ENCODE measurements at regions not wholly inside any gene's neighbourhood (a gene's known extent, or its start where the extent isn't known, plus 50 kb on each side); places are given as distances from the start of the nearest gene placed in this dataset.

- H3K4me3 Mint-ChIP-seq: no peak overlapping the region
- H3K27me3 Mint-ChIP-seq (ENCODE audit: low read depth): peaks cover 14% of the 10 kb centered on the region
- no peaks in the 10 kb centered on the region for H3K4me1 Mint-ChIP-seq
- H3K36me3 Mint-ChIP-seq (ENCODE audit: low read depth): no peaks in the 10 kb centered on the region
- no peak for TF ChIP-seq CTCF (conservative IDR thresholded peaks at IDR 0.05)
- DNase-seq (ENCODE audit: low read depth, low spot score): no peak
- no peaks in the 10 kb centered on the region for H3K9me3 Mint-ChIP-seq
- no peak overlapping the region for H3K27ac Mint-ChIP-seq (ENCODE audit: unreplicated experiment)
Measured at GRCh38 chr22:48265000-48265625, 1502.7 kb downstream of the TBC1D22A start.

DNA sequence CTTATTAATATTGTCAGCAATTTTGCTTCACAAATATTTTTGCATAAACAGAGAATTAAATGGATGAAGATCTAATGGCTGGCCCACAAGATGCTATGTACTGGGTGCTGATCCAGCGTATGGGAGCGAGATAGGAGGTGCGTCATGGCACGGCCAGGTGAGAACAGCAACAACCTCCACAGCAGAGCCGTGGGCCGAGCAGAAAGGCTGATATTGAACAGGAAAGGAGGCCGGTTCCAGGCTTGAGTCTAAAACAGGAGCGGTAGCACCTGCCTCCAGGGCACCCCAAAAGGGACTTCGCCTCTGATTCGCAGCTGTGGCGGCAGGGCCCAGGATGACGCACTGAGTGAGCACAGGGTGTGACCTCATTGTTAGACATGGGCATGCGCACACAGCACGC is 1502.1 kb downstream of the TBC1D22A start:
- H3K36me3 Mint-ChIP-seq (ENCODE audit: low read depth): no peaks in the 10 kb centered on the region
- no peaks in the 10 kb centered on the region for H3K4me1 Mint-ChIP-seq
- no peak overlapping the region for H3K4me3 Mint-ChIP-seq
- no peak for DNase-seq (ENCODE audit: low read depth, low spot score)
- H3K27me3 Mint-ChIP-seq (ENCODE audit: low read depth): peaks cover 14% of the 10 kb centered on the region
- no peak overlapping the region for H3K27ac Mint-ChIP-seq (ENCODE audit: unreplicated experiment)
- H3K9me3 Mint-ChIP-seq: no peaks in the 10 kb centered on the region
- TF ChIP-seq CTCF (conservative IDR thresholded peaks at IDR 0.05): no peak

DNA sequence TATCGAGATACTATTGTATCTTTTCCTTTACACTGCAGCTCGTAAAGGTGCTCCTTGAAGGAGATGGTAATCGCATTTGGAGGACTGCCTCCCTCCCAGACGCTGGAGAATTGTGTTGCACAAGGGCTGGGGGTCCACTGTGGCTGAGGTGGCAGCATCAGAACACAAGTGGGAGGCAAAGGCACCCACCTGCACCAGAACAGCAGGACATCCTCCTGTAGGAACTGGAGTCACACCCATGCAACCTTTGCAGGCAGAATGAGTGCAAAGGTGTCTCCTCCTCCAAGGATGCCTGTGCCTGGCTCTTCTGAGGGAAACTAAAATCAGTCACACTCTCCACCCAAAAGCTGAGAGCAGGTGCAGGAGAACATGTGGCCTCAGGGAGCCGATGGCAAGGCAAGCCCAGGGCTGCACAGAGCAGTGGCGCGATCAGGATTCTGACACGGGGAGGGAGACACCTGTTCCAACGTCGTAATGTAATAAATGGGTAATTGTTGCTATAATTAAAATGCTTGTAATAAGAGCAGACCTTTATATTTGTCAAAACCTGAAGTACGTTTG is 1501.4 kb downstream of the TBC1D22A start:
- DNase-seq (ENCODE audit: low read depth, low spot score): no peak
- Mint-ChIP-seq H3K27me3 (ENCODE audit: low read depth) (peaks cover 8% of the 10 kb centered on the region), H3K4me1 (no peaks in the 10 kb centered on the region), H3K36me3 (ENCODE audit: low read depth) (no peaks in the 10 kb centered on the region), H3K9me3 (no peaks in the 10 kb centered on the region), H3K4me3 (no peak overlapping the region), H3K27ac (ENCODE audit: unreplicated experiment) (no peak overlapping the region)
- no peak for TF ChIP-seq CTCF (conservative IDR thresholded peaks at IDR 0.05)

GRCh38 chr22:48263431-48263765 is 1500.9 kb downstream of the TBC1D22A start:
- no peaks in the 10 kb centered on the region for H3K36me3 Mint-ChIP-seq (ENCODE audit: low read depth)
- peaks cover 8% of the 10 kb centered on the region for H3K27me3 Mint-ChIP-seq (ENCODE audit: low read depth)
- H3K4me3 Mint-ChIP-seq: no peak overlapping the region
- no peak for TF ChIP-seq CTCF (conservative IDR thresholded peaks at IDR 0.05)
- H3K4me1 Mint-ChIP-seq: no peaks in the 10 kb centered on the region
- no peak overlapping the region for H3K27ac Mint-ChIP-seq (ENCODE audit: unreplicated experiment)
- DNase-seq (ENCODE audit: low read depth, low spot score): no peak
- H3K9me3 Mint-ChIP-seq: no peaks in the 10 kb centered on the region

DNA sequence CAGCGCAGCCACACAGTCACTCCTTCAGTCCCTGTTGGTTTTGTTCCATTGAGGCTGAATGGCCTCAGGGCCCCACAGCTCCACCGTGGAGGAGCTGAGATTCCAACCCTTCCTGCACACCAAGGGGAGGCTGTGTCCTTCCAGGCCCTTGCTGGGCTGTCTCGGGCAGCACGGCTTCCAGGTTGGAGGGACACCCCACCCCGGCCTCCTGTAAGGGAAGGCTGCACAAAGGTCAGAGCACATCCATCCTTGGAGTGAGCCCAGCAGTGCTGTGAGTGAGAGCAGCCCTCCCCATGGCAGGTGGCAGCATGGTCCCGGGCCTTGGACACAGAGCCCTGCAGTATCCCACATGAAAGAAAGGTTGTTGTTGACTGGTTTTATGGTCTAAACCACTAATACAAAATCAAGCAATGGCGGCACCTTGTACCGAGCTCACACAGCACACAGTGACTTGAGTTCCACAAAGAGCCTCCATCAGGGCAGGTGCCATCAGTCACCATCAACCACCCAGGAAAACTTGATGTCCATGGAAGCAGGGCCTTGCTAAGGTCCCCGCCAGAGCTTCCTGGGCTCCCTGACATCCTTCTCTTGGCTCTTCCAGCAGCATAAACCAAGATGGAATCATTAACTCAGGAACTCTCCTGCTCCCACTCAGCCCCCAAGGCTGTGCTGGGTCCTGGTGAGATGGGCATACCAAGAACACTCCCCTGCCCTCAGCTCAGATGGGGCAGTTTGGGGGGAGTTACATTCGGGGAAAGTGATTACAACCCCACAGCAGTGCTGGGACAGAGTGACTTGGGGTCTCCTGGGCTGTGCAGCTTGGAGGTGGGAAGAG is 1500.4 kb downstream of the TBC1D22A start:
- H3K27me3 Mint-ChIP-seq (ENCODE audit: low read depth): peaks cover 11% of the 10 kb centered on the region
- no peak for TF ChIP-seq CTCF (conservative IDR thresholded peaks at IDR 0.05)
- H3K4me3 Mint-ChIP-seq: no peak overlapping the region
- no peaks in the 10 kb centered on the region for H3K36me3 Mint-ChIP-seq (ENCODE audit: low read depth)
- peaks cover 6% of the 10 kb centered on the region for H3K4me1 Mint-ChIP-seq
- H3K9me3 Mint-ChIP-seq: no peaks in the 10 kb centered on the region
- no peak for DNase-seq (ENCODE audit: low read depth, low spot score)
- H3K27ac Mint-ChIP-seq (ENCODE audit: unreplicated experiment): no peak overlapping the region

Data from neural crest cell (in vitro differentiated cells).